T-helper 1 cell treated with Interleukin-12 subunit alpha and Interleukin-12 subunit beta and Interleukin-4 antibody, amounts not matched to agents 30 μg/mL and 1 μg/mL, for 36 hours (primary cell): ENCODE measurements at regions not wholly inside any gene's neighbourhood (a gene's known extent, or its start where the extent isn't known, plus 50 kb on each side); places are given as distances from the start of the nearest gene placed in this dataset.
"Not testable (repeated sequence)": the region's sequence is repeated elsewhere in the genome, so short reads cannot be mapped to it uniquely, and the experiment has no call there.

ENCODE experiments used
- H3K27ac Mint-ChIP-seq: one replicate; pipeline ENCODE4 v1.8.0; 2021; ENCODE audit warnings: mild to moderate bottlenecking, mixed read lengths
- H3K27me3 Mint-ChIP-seq: one replicate; pipeline ENCODE4 v1.8.0; 2021; ENCODE audit warnings: low read depth, mixed read lengths
- H3K36me3 Mint-ChIP-seq: one replicate; pipeline ENCODE4 v1.8.0; 2021; ENCODE audit warnings: low read depth, mixed read lengths
- H3K4me1 Mint-ChIP-seq: one replicate; pipeline ENCODE4 v1.8.0; 2021; ENCODE audit warnings: low read depth, mixed read lengths
- H3K4me3 Mint-ChIP-seq: one replicate; pipeline ENCODE4 v1.8.0; 2021; ENCODE audit warnings: mild to moderate bottlenecking, moderate library complexity, mixed read lengths
- H3K9me3 Mint-ChIP-seq: one replicate; pipeline ENCODE4 v1.8.0; 2021; ENCODE audit warnings: mixed read lengths

DNA sequence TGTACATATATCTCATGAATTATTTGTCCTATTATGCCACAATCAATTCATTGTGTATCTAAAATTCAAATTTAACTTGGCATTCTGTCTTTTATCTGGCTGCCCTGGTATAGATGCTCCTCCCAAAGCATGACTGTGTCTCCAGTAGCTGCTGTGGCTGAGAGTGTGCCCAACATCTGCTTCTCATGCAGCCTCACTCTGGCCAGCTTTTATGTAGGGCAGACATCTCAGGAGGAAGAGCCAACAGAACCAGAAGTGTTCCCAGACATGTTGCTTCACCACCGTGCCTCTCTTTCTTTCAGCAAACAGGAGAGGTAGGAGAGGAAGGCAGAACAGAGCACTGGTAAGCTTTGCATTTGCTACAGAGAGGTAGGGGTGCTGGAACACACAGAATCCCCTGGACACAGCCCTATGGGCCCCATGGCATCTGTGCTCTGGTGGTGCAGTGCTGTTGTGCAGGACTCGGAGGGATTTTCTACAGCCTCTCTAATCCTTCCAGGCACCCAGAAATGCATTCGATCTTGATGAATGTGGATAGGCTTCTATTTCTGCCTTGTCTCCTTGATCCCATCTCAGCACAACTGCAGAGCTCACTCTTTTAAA, 637.1 kb downstream of the UTRN start:
- Mint-ChIP-seq H3K36me3 (no peaks in the 10 kb centered on the region), H3K9me3 (no peaks in the 10 kb centered on the region), H3K27me3 (peaks cover 21% of the 10 kb centered on the region), H3K4me1 (no peaks in the 10 kb centered on the region), H3K27ac (no peak overlapping the region), H3K4me3 (no peak overlapping the region)

DNA sequence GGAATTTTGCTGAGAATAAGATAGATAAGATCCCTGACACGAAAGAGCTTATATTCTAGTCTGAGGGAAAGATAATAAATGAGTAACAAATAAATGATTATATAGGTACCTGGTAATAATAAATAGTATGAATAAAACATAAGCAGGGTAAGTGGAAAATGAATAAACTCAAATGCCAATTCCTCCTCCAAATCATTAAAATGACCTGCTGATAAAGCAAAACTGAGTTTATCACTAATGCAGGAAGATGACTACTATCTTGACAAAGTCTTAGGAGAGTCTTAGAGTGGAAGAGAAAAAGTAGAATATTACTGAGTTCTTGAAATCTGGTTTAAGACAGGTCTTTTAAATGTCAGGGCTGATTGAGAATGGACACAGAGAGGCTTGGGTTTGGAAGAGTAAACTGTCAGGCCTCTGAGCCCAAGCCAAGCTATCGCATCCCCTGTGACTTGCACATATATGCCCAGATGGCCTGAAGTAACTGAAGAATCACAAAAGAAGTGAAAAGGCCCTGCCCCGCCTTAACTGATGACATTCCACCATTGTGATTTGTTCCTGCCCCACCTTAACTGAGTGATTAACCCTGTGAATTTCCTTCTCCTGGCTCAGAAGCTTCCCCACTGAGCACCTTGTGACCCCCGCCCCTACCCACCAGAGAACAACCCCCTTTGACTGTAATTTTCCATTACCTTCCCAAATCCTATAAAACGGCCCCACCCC, 637.8 kb downstream of the UTRN start:
- not testable (repeated sequence) for H3K4me3 Mint-ChIP-seq, H3K27ac Mint-ChIP-seq
- H3K27me3 Mint-ChIP-seq = peaks cover 18% of the 10 kb centered on the region

GRCh38 chr6:144923491-144923787, 638.3 kb downstream of the UTRN start:
- H3K4me3 Mint-ChIP-seq, H3K4me1 Mint-ChIP-seq, H3K9me3 Mint-ChIP-seq, H3K36me3 Mint-ChIP-seq, H3K27ac Mint-ChIP-seq: not testable (repeated sequence)
- H3K27me3 Mint-ChIP-seq = peaks cover 18% of the 10 kb centered on the region

More for the DNA sequence above, 637.8 kb downstream of the UTRN start:
- H3K4me1 Mint-ChIP-seq, H3K36me3 Mint-ChIP-seq, H3K9me3 Mint-ChIP-seq: not testable (repeated sequence)

- no peaks in the 10 kb centered on the region for H3K36me3 Mint-ChIP-seq
- no peaks in the 10 kb centered on the region for H3K9me3 Mint-ChIP-seq
- no peaks in the 10 kb centered on the region for H3K4me1 Mint-ChIP-seq
- H3K27me3 Mint-ChIP-seq = peaks cover 15% of the 10 kb centered on the region
- H3K4me3 Mint-ChIP-seq = no peak overlapping the region
- H3K27ac Mint-ChIP-seq = no peak overlapping the region
Observed at GRCh38 chr6:144928847-144929246, 643.7 kb downstream of the UTRN start.

- Mint-ChIP-seq H3K36me3 (no peaks in the 10 kb centered on the region), H3K9me3 (peaks cover under 1% of the 10 kb centered on the region), H3K4me1 (no peaks in the 10 kb centered on the region), H3K27ac (no peak overlapping the region), H3K4me3 (no peak overlapping the region), H3K27me3 (peaks cover 19% of the 10 kb centered on the region)
Observed at GRCh38 chr6:144929262-144929661, 644.1 kb downstream of the UTRN start.

- Mint-ChIP-seq H3K36me3 (no peaks in the 10 kb centered on the region), H3K9me3 (peaks cover 4% of the 10 kb centered on the region), H3K4me3 (no peak overlapping the region), H3K4me1 (no peaks in the 10 kb centered on the region), H3K27me3 (peaks cover 34% of the 10 kb centered on the region), H3K27ac (no peak overlapping the region)
Observed at GRCh38 chr6:144931172-144932035, 646.3 kb downstream of the UTRN start.

- Mint-ChIP-seq H3K27ac (no peak overlapping the region), H3K4me1 (no peaks in the 10 kb centered on the region), H3K36me3 (no peaks in the 10 kb centered on the region), H3K4me3 (no peak overlapping the region), H3K9me3 (peaks cover 4% of the 10 kb centered on the region), H3K27me3 (peaks cover 34% of the 10 kb centered on the region)
Observed at GRCh38 chr6:144932621-144933020, 647.5 kb downstream of the UTRN start.

DNA sequence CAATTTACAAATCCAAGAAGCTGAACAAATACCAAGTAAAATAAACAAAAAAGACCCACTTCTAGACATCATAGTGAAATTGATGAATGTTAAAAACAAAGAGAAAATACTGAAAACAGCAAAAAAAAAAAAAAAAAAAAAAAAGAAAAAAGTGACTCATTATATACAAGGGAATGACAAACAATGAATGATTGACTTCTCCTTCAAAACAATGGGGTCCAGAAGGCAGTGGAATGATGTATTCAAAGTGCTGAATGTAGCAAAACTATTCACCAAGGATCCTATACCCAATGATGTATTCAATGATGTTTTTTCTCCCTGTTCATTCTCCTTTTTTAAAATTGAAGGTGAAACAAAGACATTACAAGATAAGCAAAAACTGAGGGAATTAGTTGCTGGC, 650.0 kb downstream of the UTRN start:
- Mint-ChIP-seq H3K27ac (no peak overlapping the region), H3K9me3 (peaks cover 4% of the 10 kb centered on the region), H3K36me3 (no peaks in the 10 kb centered on the region), H3K27me3 (peaks cover 34% of the 10 kb centered on the region), H3K4me3 (no peak overlapping the region), H3K4me1 (no peaks in the 10 kb centered on the region)

GRCh38 chr6:144935661-144936060, 650.5 kb downstream of the UTRN start:
- Mint-ChIP-seq H3K36me3 (no peaks in the 10 kb centered on the region), H3K4me3 (no peak overlapping the region), H3K27ac (no peak overlapping the region), H3K4me1 (no peaks in the 10 kb centered on the region), H3K9me3 (peaks cover 4% of the 10 kb centered on the region), H3K27me3 (peaks cover 34% of the 10 kb centered on the region)

DNA sequence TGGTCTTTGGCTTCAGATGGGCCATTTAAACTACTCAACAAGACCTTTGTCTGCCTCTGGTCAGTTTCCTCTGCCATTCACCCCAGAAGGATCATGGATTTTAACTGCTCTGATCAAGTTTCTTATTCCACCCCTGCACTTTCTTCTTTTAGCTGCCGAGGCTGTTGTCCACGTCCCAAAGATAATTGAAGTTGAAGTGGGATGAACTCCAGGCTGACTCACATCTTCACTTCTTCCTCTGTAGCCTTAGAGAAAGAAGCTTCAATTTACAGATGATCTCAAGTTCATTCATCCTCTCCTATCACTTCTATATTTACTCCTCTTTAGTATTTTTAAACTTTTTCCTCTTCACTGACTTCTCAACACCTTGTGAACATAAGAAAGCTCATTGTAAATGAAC, 651.6 kb downstream of the UTRN start:
- Mint-ChIP-seq H3K36me3 (no peaks in the 10 kb centered on the region), H3K4me1 (no peaks in the 10 kb centered on the region), H3K9me3 (peaks cover 4% of the 10 kb centered on the region), H3K27me3 (peaks cover 38% of the 10 kb centered on the region), H3K27ac (no peak overlapping the region), H3K4me3 (no peak overlapping the region)

DNA sequence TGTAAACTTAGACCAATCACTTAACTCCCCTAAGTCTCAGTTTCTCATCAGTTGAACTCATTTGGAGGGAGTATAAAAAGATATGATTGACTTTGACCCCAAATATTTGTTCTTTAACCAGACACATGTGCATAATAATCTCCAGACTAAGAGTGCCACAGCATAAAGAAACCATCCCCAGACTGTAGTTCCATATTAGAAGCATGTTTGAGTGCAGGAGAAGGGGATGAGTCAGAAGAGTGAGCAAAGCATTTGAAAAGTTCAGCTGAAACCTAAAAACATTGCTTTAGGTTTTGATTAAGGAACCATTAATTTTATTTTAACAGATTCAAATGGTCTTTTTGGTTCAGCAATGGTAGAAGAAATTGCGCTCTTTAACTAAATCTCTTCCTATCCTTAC, 654.8 kb downstream of the UTRN start:
- H3K4me3 Mint-ChIP-seq = no peak overlapping the region
- no peaks in the 10 kb centered on the region for H3K36me3 Mint-ChIP-seq
- no peak overlapping the region for H3K27ac Mint-ChIP-seq
- H3K9me3 Mint-ChIP-seq = no peaks in the 10 kb centered on the region
- no peaks in the 10 kb centered on the region for H3K4me1 Mint-ChIP-seq
- peaks cover 15% of the 10 kb centered on the region for H3K27me3 Mint-ChIP-seq

DNA sequence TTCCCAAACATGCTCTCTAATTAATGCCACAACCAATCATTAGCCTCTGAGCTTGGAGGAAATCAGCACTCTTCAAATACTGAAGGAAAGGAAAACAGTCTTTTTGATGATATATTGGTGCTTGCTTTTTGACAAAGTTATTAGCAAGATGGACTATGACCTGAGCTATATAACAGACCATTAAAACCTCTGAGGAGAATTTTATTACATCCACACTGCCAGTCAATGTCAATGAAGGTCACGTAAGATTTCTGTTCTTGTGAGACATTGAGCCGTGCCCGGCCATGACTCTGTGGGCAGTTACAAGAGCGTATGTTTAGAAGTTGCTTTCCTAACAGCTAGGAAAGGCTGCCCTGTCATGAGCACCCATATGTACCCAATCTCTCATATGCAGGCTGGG, 659.0 kb downstream of the UTRN start:
- no peak overlapping the region for H3K27ac Mint-ChIP-seq
- H3K27me3 Mint-ChIP-seq = peaks cover 16% of the 10 kb centered on the region
- no peaks in the 10 kb centered on the region for H3K9me3 Mint-ChIP-seq
- H3K36me3 Mint-ChIP-seq = no peaks in the 10 kb centered on the region
- no peaks in the 10 kb centered on the region for H3K4me1 Mint-ChIP-seq
- no peak overlapping the region for H3K4me3 Mint-ChIP-seq

DNA sequence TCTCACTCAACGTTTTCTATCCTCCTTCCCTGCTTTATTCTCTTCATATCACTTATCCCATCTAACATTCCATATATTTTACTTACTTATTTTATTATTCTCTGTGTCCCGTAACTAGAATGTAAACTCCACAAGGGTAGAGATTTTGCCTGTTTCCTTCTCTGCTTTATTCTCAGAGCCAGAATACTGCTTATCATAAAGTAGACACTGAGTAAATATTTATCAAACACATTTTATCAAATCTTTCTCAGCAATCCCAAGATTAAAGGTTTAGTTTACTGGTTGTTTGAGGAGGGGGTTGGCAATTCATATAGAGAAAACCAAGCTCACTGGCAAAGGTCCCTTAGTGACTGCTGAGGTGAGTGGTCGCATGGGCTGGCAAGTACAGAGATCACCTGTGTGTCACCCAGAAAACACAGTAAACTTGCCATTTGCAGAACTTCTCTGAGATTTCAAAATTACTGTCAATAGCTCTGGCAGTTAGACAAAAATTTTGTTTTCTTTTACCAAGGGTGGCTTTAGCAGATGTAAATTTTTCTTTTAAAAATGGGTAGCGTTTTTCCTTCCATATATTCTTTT, 662.4 kb downstream of the UTRN start:
- Mint-ChIP-seq H3K27ac (no peak overlapping the region), H3K27me3 (peaks cover 15% of the 10 kb centered on the region), H3K4me1 (no peaks in the 10 kb centered on the region), H3K36me3 (no peaks in the 10 kb centered on the region), H3K4me3 (no peak overlapping the region), H3K9me3 (no peaks in the 10 kb centered on the region)

DNA sequence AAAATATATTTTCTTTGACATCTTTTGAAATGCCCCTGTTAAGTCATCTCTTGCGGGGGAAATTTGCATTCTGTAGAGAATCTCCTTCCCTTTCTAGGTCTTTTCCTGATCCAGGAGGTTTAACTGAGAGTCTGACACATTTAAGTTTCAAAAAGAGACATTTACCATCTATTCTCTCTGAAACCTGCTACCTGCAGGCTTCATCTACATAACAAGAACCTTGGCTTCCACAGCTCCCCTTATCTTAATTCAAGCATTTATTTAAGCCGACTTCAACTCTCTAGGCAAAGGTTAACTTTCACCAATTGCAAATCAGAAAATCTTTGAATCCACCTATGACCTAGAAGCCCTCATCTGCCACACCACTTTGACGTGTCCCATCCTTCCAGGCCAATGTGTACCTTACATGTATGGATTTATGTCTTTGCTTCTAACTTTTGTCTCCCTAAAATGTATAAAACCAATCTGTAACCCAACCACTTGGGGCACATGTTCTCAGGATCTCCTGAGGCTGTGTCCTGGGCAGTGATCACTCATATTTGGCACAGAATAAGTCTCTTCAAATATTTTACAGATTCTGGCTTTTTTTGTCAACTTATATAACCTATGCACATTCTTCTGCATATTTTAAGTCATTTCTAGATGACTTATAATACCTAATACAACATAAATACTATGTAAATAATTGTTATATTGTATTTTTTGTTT, 666.7 kb downstream of the UTRN start:
- Mint-ChIP-seq H3K9me3 (no peaks in the 10 kb centered on the region), H3K4me1 (no peaks in the 10 kb centered on the region), H3K36me3 (no peaks in the 10 kb centered on the region), H3K4me3 (no peak overlapping the region), H3K27me3 (peaks cover 12% of the 10 kb centered on the region), H3K27ac (no peak overlapping the region)
